HG02763 (cell line): ENCODE measurements at regions not wholly inside any gene's neighbourhood (a gene's known extent, or its start where the extent isn't known, plus 50 kb on each side); places are given as distances from the start of the nearest gene placed in this dataset.

ENCODE experiments used
- ATAC-seq: cut with Tn5 transposase; IDR thresholded peaks from one replicate; pipeline ENCODE4 v1.9.1; 2021; ENCODE audit warnings: mild to moderate bottlenecking, moderate library complexity; ENCODE audit not compliant: unreplicated experiment

DNA sequence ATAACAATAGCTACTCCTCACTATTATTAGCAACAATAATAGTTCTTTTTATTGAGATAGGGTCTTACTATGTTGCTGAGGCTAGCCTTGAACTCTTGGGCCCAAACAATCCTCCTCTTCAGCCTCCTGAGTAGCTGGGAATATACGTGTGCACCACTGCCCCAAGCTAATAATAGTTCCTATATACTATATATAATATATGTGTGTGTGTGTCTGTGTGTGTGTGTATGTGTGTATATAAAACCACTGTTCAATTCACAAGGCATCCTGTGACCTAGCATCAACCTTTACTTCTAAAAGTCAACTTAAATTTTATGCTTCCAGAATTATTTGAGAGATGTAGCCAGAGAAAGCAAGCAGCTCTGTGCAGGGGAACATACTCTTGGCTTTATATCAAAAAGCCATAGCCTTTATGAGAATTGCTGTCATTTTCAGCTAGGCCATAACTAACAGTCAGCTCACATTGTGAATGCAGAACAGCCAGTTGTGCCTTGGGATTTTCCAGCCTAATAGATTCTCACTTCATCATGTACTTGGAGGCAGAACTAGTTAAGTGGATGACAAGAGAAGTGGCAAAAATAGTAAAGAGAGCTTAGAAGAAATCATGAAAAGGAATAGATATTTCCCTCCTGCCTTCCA, 665.5 kb downstream of the NYAP2 start:
- ATAC-seq: no peak

DNA sequence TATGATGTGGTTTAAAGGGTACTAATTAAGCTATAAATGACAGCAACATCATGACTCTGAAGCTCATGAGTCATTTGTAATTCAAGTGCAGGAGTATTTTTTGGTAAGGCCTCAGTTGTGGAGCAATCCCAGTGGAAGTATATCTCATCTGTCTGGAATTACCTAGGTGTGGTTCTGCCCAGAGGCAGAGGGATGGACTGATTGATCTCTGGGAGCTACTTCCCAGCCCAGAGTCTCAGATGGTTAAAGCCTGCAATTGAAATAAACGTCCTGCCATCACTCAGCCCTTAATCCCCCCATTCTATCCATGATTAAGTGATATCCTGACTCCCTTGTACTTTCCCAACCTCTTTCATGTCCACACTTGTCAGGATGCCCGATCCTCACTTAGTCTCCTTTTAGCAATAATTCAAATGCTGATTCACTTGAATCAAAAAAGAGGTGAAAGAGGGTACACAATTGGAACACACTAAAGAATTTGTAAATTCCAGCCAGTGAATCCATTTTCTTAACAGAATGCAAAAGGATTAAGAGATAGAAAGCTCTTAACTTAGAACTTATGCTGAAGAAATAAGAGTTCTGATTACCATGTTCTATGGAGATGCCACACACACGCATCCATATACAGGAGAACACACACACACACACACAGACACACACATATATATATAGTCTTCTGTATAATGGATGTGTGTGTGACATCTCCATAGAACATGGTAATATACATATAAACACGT, 664.4 kb downstream of the NYAP2 start:
- ATAC-seq: no peak

DNA sequence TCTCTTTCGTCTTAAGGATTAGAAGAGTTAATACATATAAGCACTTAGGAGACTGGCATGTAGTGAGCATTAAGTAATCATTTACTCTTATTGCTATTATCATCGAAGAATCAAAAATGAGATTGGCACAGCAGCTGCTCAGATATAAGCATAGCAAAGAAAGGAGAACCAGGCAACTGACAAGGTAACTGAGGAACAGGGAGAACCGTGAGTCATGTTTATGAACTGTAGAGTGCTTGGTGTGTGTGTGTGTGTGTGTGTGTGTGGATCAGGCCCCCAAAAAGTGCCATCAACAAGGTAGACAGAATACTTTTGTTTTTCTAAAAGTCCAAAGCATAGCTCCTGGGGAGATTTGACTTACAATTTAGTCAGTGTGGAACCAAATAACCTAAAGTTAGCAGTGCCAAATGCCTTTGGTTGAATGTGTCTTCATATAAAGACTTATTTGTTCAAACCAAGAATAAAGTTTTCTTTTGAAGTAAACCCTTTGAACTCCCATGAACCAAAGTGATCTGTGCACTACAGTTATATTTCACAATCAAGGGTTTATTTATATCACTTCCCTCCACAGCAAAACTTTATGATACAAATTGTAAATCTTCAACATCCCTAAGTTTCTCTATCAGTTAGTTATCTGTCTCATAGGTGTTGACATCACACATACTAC, 660.6 kb downstream of the NYAP2 start:
- no peak for ATAC-seq

GRCh38 chr2:226057914-226058313, 658.4 kb downstream of the NYAP2 start:
- ATAC-seq: no peak

DNA sequence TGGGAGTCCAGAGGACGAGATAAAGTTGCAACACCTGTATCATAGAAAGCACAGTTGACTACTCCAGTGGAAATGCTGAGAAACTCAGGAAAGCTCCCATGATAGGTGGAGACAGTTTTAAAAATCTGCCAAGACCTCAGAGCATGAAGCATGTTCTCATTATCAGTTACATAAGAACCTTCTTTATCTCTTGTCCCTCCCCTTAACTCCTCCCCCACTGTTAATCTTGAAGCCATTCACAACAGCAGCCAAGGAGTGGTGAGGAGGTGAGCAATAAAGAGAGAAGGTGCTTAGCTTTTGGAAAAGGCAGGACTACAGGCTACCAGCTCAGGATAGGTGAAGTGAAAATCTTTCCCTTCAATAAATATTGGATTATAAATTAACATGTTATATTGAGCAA, 657.9 kb downstream of the NYAP2 start:
- no peak for ATAC-seq

GRCh38 chr2:226052772-226053416, 653.4 kb downstream of the NYAP2 start:
- ATAC-seq: no peak

DNA sequence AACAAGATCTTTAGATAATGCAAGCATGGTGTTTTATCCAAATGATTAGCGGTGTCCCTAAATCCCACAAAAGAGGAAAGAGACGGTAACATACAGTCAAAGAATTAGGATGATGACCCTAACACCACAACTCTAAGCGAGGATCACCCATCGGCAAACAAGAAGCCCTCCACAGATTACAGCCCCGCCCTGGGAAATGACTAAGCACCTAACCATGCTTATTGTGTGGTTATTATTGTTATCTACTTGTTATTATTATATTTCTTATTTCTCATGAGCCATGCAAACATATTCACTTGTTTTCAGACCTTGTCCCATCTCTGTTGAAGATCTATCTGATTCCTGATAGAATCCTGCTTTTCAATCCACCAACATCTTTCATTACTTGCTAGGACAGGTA, 651.3 kb downstream of the NYAP2 start:
- ATAC-seq: no peak

DNA sequence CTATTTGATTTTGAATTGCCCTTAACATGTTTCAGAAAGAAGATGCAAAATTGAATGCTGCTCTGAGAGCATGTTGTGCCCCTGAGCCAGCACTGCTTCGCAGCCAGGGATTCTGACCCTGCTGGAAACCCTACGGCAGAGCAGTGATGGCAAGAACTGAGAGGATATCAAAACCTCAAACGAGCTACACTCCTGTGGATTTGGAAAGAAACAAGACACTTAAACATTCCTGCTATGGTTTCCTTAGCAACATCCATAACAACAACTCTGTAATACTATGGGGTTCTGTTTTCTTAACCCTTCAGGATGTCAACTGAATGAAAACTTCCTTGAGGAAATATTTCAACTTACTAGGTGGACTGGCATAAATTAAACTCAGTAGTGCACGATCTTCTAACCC, 649.1 kb downstream of the NYAP2 start:
- ATAC-seq: no peak

- ATAC-seq: no peak
Measured at GRCh38 chr2:226045080-226045479, 645.6 kb downstream of the NYAP2 start.

GRCh38 chr2:226040344-226040900, 640.9 kb downstream of the NYAP2 start:
- no peak for ATAC-seq

DNA sequence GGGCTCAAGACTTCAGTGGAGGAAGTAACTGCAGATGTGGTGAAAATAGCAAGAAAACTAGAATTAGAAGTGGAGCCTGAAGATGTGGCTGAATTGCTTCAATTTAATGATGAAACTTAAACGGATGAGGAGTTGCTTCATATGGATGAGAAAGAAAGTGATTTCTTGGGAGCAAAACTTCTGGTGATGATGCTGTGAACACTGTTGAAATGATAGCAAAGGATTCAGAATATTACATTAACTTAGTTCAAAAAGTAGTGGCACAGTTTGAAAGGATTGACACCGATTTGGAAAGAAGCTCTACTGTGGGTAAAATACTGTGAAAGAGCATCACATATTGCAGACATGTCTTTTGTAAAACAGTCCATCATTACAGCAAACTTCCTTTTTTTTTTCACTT, 638.0 kb downstream of the NYAP2 start:
- ATAC-seq: no peak

DNA sequence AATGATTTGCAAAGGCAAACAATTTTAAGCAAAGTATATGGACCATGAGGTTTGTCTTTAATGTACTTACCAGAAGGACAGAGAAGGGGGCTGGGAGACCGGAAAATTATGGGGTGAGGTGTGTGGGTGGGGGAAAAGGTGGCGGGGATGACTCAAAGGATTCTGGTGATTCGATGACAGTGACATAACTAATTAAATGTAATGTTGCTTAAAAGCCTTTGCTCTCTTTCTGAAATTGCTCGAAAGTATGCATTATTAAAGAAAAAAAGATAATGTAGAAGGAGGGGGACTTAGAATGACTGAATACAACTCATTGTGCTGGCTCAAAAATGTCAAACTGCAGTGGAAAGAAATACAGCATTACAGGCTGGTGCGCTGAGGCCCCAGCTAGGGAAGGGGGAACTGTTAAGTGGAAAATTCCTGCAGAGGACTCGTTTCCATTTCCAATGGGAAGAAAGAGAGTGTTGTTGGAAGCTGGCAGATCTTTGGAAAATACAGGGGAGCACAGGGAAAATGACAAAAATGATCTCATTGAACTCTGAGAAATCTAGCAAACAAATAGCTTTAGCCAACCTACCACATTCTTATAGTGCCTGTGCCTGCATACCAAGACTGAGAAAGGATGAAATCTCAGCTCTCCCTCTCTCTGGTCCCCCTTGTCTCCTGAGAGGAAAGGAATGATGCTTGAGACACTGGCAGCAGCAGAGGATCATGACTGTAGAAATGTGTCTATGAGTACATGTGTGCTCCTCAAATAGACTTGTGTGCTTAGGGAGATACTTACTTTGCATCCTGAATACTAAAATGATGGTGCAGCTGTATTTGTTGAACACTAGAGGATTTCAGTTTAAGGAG, 632.4 kb downstream of the NYAP2 start:
- no peak for ATAC-seq

DNA sequence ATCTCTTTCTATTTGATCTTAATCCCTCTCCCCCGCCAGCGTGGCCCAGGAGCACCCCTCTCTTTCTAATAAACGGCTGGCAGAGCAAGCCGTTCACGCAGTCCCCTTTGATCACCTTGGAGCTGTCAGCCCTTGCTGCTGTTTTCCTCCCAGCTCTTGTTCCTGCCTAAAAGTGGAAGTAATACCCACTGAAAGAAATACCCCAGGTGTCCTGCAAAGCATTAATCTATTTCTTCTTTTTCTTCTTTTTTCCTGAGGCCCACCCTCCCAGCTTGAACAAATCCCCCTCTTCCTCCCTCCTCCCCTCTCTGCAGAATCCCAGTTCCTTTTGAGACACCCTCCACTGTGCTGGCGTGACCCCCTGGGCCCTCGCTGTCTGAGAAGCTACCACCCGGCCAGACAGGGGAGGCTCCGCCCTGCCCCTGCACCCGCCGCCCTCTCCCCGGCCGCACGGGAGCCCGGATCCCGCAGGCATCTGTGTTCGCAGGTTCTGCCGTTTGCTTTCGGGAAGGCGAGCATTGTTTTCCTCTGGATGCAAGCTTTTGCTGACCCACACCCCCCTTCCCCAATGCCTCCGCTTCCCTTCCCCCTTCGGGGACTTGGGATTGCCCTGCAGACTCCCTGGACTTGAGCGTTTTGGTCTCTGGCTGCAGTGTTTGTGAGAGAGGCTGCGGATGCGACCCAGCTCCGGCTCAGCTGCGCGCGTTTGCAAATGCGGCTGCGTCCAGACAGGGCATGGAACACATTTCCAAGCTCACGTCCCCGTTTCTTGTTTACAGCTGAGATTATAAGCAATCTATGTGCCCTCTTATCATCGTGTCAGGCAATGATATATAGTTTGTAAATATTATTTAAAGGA, 631.5 kb downstream of the NYAP2 start:
- ATAC-seq: no peak

DNA sequence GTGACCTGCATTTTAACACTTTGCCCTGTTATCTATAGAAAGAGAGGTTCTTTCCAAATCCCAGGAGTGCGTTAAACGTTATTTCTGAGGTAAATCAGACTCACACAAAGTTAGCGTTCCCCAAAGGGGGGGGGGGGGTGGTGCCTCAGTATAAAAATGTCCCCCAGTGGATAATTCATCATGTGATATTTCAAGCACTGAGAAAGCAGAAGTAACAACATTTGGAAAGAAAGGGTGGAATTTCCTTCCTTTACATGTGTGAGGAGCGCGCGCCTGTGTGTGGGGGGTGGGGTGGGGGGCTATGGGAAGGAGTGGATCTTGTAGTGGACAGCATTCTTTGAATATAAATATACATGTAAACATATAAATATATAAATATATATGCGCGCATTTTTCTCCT, 630.9 kb downstream of the NYAP2 start:
- ATAC-seq: no peak

GRCh38 chr2:226023946-226024345, 624.4 kb downstream of the NYAP2 start:
- ATAC-seq: no peak

GRCh38 chr2:226023383-226023782, 623.9 kb downstream of the NYAP2 start:
- no peak for ATAC-seq

GRCh38 chr2:226020956-226021355, 621.4 kb downstream of the NYAP2 start:
- no peak for ATAC-seq

GRCh38 chr2:226020176-226020575, 620.7 kb downstream of the NYAP2 start:
- ATAC-seq: no peak

GRCh38 chr2:226018641-226019040, 619.1 kb downstream of the NYAP2 start:
- no peak for ATAC-seq

- no peak for ATAC-seq
Measured at GRCh38 chr2:226017537-226017936, 618.0 kb downstream of the NYAP2 start.
